Loucy (cell line): ENCODE measurements at regions not wholly inside any gene's neighbourhood (a gene's known extent, or its start where the extent isn't known, plus 50 kb on each side); places are given as distances from the start of the nearest gene placed in this dataset.

Experiments
- H2AFZ ChIP-seq: fragments of 200-600 bp; sonication (generic); 2 replicates; pipeline ENCODE4 v1.6.0; 2016; ENCODE audit warnings: antibody characterized with exemption, mild to moderate bottlenecking, low read length, moderate library complexity
- H3F3A ChIP-seq: fragments of 200-600 bp; 2 replicates; pipeline ENCODE4 v1.6.0; 2016; ENCODE audit warnings: antibody characterized with exemption, low read depth, mild to moderate bottlenecking
- H3K27me3 ChIP-seq: fragments of 200-600 bp; sonication (generic); 2 replicates; pipeline ENCODE4 v1.6.1; 2014; ENCODE audit warnings: low read length, mild to moderate bottlenecking; ENCODE audit not compliant: insufficient read depth, poor library complexity, severe bottlenecking
- H3K36me3 ChIP-seq: fragments of 200-600 bp; sonication (generic); 2 replicates; pipeline ENCODE4 v1.6.1; 2016; ENCODE audit warnings: low read length; ENCODE audit not compliant: insufficient read depth
- H3K4me1 ChIP-seq: fragments of 200-600 bp; sonication (generic); 2 replicates; pipeline ENCODE4 v1.5.1; 2014; ENCODE audit warnings: low read length, mild to moderate bottlenecking; ENCODE audit not compliant: insufficient read depth, poor library complexity, severe bottlenecking
- H3K4me2 ChIP-seq: fragments of 200-600 bp; sonication (generic); 2 replicates; pipeline ENCODE4 v1.6.0; 2014; ENCODE audit warnings: antibody characterized with exemption, low read length, low read depth, mild to moderate bottlenecking; ENCODE audit not compliant: poor library complexity, severe bottlenecking
- H3K4me3 ChIP-seq: fragments of 200-600 bp; sonication (generic); 2 replicates; pipeline ENCODE4 v1.5.1; 2014; ENCODE audit warnings: low read length, mild to moderate bottlenecking, mixed read lengths; ENCODE audit not compliant: poor library complexity, severe bottlenecking
- H3K79me2 ChIP-seq: fragments of 200-600 bp; sonication (generic); 2 replicates; pipeline ENCODE4 v1.6.1; 2014; ENCODE audit warnings: low read length; ENCODE audit not compliant: insufficient read depth
- H3K9ac ChIP-seq: fragments of 200-600 bp; sonication (generic); 2 replicates; pipeline ENCODE4 v1.6.0; 2014; ENCODE audit warnings: mild to moderate bottlenecking, low read depth, low read length, moderate library complexity; ENCODE audit not compliant: poor library complexity, severe bottlenecking
- H3K9me2 ChIP-seq: fragments of 200-600 bp; sonication (generic); replicated peaks from 2 replicates; pipeline ENCODE4 v1.6.1; 2016; ENCODE audit warnings: low read depth, low read length, mixed read lengths
- H3K9me3 ChIP-seq: fragments of 200-600 bp; sonication (generic); 2 replicates; pipeline ENCODE4 v1.6.1; 2014; ENCODE audit warnings: mild to moderate bottlenecking, antibody characterized with exemption, low read length, low read depth; ENCODE audit not compliant: insufficient read depth
- H4K20me1 ChIP-seq: fragments of 200-600 bp; sonication (generic); 2 replicates; pipeline ENCODE4 v1.6.0; 2014; ENCODE audit warnings: antibody characterized with exemption, low read length, mild to moderate bottlenecking; ENCODE audit not compliant: insufficient read depth, poor library complexity, severe bottlenecking
- EZH2phosphoT487 ChIP-seq: fragments of 200-600 bp; IDR thresholded peaks from 2 replicates; pipeline ENCODE4 v1.6.1; 2018; ENCODE audit warnings: antibody characterized with exemption, mild to moderate bottlenecking, moderate library complexity, borderline replicate concordance
- TF ChIP-seq, protein P1 (sequence below): fragments of 200-600 bp; sonication (generic); conservative IDR thresholded peaks from 2 replicates; pipeline ENCODE4 v1.5.1; 2014; ENCODE audit warnings: mild to moderate bottlenecking, antibody characterized with exemption, low read length

DNA sequence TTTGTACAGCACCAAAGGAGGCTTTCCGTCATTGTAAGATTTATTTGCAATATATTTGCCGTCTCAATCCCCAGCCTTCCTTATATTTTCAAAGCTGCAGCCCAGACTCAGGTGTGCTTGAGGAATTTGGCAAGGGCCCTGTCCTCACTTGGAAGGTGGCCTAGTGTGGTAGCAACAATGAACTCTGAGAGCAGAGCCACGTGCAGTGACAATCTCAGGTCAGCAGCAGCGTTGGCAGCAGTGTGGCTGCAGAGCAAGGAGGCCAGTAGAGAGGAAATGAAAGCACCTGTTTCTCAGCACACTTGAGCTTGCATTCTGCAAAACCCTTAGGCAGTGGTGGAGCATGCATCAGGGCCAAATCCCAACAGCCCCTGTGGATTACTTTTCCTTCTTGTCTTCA is 613.5 kb downstream of the RBFOX1 start:
- H3K9me2 ChIP-seq = no peaks in the 10 kb centered on the region
- no peaks in the 10 kb centered on the region for H3K4me1 ChIP-seq
- H3K36me3 ChIP-seq = no peaks in the 10 kb centered on the region
- H3K4me3 ChIP-seq = no peak overlapping the region
- H3K79me2 ChIP-seq = no peaks in the 10 kb centered on the region
- no peak overlapping the region for H3K9ac ChIP-seq
- no peaks in the 10 kb centered on the region for H4K20me1 ChIP-seq
- H2AFZ ChIP-seq = no peak overlapping the region
- H3K27me3 ChIP-seq = no peaks in the 10 kb centered on the region
- H3F3A ChIP-seq = no peaks in the 10 kb centered on the region
- TF ChIP-seq EZH2phosphoT487 = no peak
- TF ChIP-seq, protein P1, sequence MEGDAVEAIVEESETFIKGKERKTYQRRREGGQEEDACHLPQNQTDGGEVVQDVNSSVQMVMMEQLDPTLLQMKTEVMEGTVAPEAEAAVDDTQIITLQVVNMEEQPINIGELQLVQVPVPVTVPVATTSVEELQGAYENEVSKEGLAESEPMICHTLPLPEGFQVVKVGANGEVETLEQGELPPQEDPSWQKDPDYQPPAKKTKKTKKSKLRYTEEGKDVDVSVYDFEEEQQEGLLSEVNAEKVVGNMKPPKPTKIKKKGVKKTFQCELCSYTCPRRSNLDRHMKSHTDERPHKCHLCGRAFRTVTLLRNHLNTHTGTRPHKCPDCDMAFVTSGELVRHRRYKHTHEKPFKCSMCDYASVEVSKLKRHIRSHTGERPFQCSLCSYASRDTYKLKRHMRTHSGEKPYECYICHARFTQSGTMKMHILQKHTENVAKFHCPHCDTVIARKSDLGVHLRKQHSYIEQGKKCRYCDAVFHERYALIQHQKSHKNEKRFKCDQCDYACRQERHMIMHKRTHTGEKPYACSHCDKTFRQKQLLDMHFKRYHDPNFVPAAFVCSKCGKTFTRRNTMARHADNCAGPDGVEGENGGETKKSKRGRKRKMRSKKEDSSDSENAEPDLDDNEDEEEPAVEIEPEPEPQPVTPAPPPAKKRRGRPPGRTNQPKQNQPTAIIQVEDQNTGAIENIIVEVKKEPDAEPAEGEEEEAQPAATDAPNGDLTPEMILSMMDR = no peak
- no peak overlapping the region for H3K4me2 ChIP-seq
- no peaks in the 10 kb centered on the region for H3K9me3 ChIP-seq

- no peak for TF ChIP-seq EZH2phosphoT487
- TF ChIP-seq, protein P1 = no peak
- Histone ChIP-seq H3K9ac (no peak overlapping the region), H3K27me3 (no peaks in the 10 kb centered on the region), H2AFZ (no peak overlapping the region), H3K9me2 (no peaks in the 10 kb centered on the region), H4K20me1 (no peaks in the 10 kb centered on the region), H3K4me3 (no peak overlapping the region), H3K4me1 (no peaks in the 10 kb centered on the region), H3K9me3 (no peaks in the 10 kb centered on the region), H3F3A (no peaks in the 10 kb centered on the region), H3K79me2 (no peaks in the 10 kb centered on the region), H3K36me3 (no peaks in the 10 kb centered on the region), H3K4me2 (no peak overlapping the region)
Measured at GRCh38 chr16:7938175-7938574, 605.5 kb downstream of the RBFOX1 start.

DNA sequence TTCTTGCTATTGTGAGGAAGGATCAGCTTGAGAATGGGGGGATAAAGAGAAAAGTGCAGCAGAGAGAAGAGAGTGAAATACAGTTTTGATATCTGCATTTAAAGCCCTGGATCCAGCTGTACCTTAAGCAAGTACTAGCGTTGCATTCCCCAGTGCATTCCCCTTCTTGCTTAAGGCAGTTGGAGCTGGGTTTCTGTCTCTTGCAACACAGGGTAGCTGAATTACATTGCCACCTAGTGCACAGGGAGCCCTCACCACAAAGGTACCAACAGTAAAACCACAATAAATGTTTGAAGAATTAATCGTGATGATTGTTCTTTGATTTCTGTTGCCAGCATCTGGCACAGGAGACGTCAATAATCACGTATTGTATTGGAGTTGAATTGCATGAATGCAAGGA is 588.7 kb downstream of the RBFOX1 start:
- Histone ChIP-seq H3K36me3 (no peaks in the 10 kb centered on the region), H3K9me2 (no peaks in the 10 kb centered on the region), H3K9ac (no peak overlapping the region), H3K27me3 (no peaks in the 10 kb centered on the region), H3K79me2 (no peaks in the 10 kb centered on the region), H3F3A (no peaks in the 10 kb centered on the region), H3K4me3 (no peak overlapping the region), H4K20me1 (no peaks in the 10 kb centered on the region), H3K4me1 (no peaks in the 10 kb centered on the region), H2AFZ (no peak overlapping the region), H3K9me3 (no peaks in the 10 kb centered on the region), H3K4me2 (no peak overlapping the region)
- TF ChIP-seq EZH2phosphoT487 = no peak
- TF ChIP-seq, protein P1 = no peak
